ENCODE measurements at regions not wholly inside any gene's neighbourhood (a gene's known extent, or its start where the extent isn't known, plus 50 kb on each side); places are given as distances from the start of the nearest gene placed in this dataset.
"Not testable (repeated sequence)": the region's sequence is repeated elsewhere in the genome, so short reads cannot be mapped to it uniquely, and the experiment has no call there.

DNA sequence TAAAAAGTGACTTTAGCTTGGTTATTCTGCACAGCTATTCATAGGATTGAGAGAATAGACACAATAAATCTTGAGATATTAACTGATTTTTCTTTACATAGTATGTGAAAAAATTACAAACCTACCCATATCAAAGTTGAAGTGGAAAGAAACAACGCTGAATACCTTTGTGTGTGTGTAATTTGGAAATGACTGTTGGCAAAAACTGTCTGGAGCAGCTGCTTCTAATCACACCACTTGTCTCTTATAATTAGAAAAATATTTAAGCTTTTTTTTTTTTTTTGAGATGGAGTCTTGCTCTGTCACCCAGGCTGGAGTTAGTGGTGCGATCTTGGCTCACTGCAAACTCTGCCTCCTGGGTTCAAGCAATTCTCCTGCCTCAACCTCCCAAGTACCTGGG, 110.8 kb upstream of the POC5 start:
- no peaks in the 10 kb centered on the region for H3K36me3 ChIP-seq (ENCODE audit: control insufficient read depth, low read length)
- H3K27ac ChIP-seq (ENCODE audit: low read depth, low read length) = no peak overlapping the region
- H3K9me3 ChIP-seq (ENCODE audit: control insufficient read depth, insufficient read depth, low read length) = no peaks in the 10 kb centered on the region
- no peaks in the 10 kb centered on the region for H3K79me2 ChIP-seq (ENCODE audit: control insufficient read depth, low read length)
- no peaks in the 10 kb centered on the region for H3K9me2 ChIP-seq (replicated peaks; ENCODE audit: control insufficient read depth, low read length)
- H3K27me3 ChIP-seq (ENCODE audit: control insufficient read depth, low read length) = no peaks in the 10 kb centered on the region
- H3K4me2 ChIP-seq (ENCODE audit: low read length) = no peak overlapping the region
- H4K20me1 ChIP-seq (ENCODE audit: control insufficient read depth, insufficient read depth, low read depth, low read length) = no peaks in the 10 kb centered on the region
- H3K4me1 ChIP-seq (ENCODE audit: control insufficient read depth, low read length) = peaks cover 11% of the 10 kb centered on the region
- no peak overlapping the region for H3K4me3 ChIP-seq (ENCODE audit: low read length)
- TF ChIP-seq, protein P1, sequence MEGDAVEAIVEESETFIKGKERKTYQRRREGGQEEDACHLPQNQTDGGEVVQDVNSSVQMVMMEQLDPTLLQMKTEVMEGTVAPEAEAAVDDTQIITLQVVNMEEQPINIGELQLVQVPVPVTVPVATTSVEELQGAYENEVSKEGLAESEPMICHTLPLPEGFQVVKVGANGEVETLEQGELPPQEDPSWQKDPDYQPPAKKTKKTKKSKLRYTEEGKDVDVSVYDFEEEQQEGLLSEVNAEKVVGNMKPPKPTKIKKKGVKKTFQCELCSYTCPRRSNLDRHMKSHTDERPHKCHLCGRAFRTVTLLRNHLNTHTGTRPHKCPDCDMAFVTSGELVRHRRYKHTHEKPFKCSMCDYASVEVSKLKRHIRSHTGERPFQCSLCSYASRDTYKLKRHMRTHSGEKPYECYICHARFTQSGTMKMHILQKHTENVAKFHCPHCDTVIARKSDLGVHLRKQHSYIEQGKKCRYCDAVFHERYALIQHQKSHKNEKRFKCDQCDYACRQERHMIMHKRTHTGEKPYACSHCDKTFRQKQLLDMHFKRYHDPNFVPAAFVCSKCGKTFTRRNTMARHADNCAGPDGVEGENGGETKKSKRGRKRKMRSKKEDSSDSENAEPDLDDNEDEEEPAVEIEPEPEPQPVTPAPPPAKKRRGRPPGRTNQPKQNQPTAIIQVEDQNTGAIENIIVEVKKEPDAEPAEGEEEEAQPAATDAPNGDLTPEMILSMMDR (IDR thresholded peaks at IDR 0.05; ENCODE audit: low read depth, low read length, poor library complexity, severe bottlenecking) = no peak
- no peak for TF ChIP-seq EZH2phosphoT487 (IDR thresholded peaks at IDR 0.05; ENCODE audit: borderline replicate concordance, low read length)
- no peaks in the 10 kb centered on the region for H3F3A ChIP-seq (ENCODE audit: control insufficient read depth, insufficient read depth)

DNA sequence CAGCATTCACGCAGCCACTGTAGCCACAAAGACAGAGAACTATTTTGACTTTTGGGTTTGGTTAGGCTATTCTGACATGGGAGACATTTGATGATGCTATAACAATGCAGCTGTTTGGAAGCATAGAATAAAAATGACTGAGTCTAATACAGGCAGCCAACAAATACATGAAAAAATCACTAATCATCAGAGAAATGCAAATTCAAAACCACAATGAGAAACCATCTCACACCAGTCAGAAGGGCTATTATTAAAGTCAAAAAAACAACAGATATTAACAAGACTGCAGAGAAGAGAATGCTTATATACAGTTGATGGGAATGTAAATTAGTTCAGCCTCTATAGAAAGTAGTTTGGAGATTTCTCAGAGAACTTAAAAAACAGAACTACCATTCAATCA, 107.1 kb upstream of the POC5 start:
- Histone ChIP-seq H3K36me3 (ENCODE audit: control insufficient read depth, low read length) (no peaks in the 10 kb centered on the region), H3K27ac (ENCODE audit: low read depth, low read length) (no peak overlapping the region), H3K4me3 (ENCODE audit: low read length) (no peak overlapping the region), H4K20me1 (ENCODE audit: control insufficient read depth, insufficient read depth, low read depth, low read length) (no peaks in the 10 kb centered on the region), H3F3A (ENCODE audit: control insufficient read depth, insufficient read depth) (no peaks in the 10 kb centered on the region), H3K9me3 (ENCODE audit: control insufficient read depth, insufficient read depth, low read length) (no peaks in the 10 kb centered on the region), H3K4me2 (ENCODE audit: low read length) (0 out of 2 replicates have a peak overlapping the region, but pooled peaks have one; percentile 7), H3K9me2 (replicated peaks; ENCODE audit: control insufficient read depth, low read length) (no peaks in the 10 kb centered on the region), H3K27me3 (ENCODE audit: control insufficient read depth, low read length) (no peaks in the 10 kb centered on the region), H3K4me1 (ENCODE audit: control insufficient read depth, low read length) (peaks cover 11% of the 10 kb centered on the region), H3K79me2 (ENCODE audit: control insufficient read depth, low read length) (no peaks in the 10 kb centered on the region)
- no peak for TF ChIP-seq EZH2phosphoT487 (IDR thresholded peaks at IDR 0.05; ENCODE audit: borderline replicate concordance, low read length)

GRCh38 chr5:75823811-75824210, 106.6 kb upstream of the POC5 start:
- H3K9me2 ChIP-seq (replicated peaks; ENCODE audit: control insufficient read depth, low read length) = no peaks in the 10 kb centered on the region
- H3K4me3 ChIP-seq (ENCODE audit: low read length) = no peak overlapping the region
- peaks cover 11% of the 10 kb centered on the region for H3K4me1 ChIP-seq (ENCODE audit: control insufficient read depth, low read length)
- no peaks in the 10 kb centered on the region for H3F3A ChIP-seq (ENCODE audit: control insufficient read depth, insufficient read depth)
- no peaks in the 10 kb centered on the region for H3K27me3 ChIP-seq (ENCODE audit: control insufficient read depth, low read length)
- TF ChIP-seq, protein P1 (IDR thresholded peaks at IDR 0.05; ENCODE audit: low read depth, low read length, poor library complexity, severe bottlenecking) = no peak
- no peak for TF ChIP-seq EZH2phosphoT487 (IDR thresholded peaks at IDR 0.05; ENCODE audit: borderline replicate concordance, low read length)
- H3K27ac ChIP-seq (ENCODE audit: low read depth, low read length) = no peak overlapping the region
- H3K36me3 ChIP-seq (ENCODE audit: control insufficient read depth, low read length) = no peaks in the 10 kb centered on the region
- H3K9me3 ChIP-seq (ENCODE audit: control insufficient read depth, insufficient read depth, low read length) = no peaks in the 10 kb centered on the region
- 0 out of 2 replicates have a peak overlapping the region, but pooled peaks have one; percentile 7 for H3K4me2 ChIP-seq (ENCODE audit: low read length)
- H4K20me1 ChIP-seq (ENCODE audit: control insufficient read depth, insufficient read depth, low read depth, low read length) = no peaks in the 10 kb centered on the region
- H3K79me2 ChIP-seq (ENCODE audit: control insufficient read depth, low read length) = no peaks in the 10 kb centered on the region

DNA sequence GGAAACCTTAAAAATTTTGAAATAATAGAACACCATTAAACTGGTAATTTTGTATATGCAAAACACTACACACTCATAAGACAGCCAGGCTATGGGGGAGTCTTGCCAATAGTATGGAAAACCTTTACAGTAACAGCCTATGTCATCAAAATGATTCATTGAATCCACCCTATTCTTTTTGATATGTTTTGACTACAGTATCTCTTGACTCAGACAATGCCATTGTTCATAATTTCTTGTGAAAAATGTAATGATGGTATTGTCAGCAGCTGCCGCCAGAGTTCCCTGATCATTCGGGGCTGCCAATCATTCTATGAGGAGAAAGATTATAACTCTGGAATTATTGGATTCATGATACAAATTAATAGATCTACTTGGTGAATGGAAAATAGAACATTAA, 101.4 kb upstream of the POC5 start:
- Histone ChIP-seq H3K27ac (ENCODE audit: low read depth, low read length) (no peak overlapping the region), H4K20me1 (ENCODE audit: control insufficient read depth, insufficient read depth, low read depth, low read length) (no peaks in the 10 kb centered on the region), H3K36me3 (ENCODE audit: control insufficient read depth, low read length) (no peaks in the 10 kb centered on the region), H3F3A (ENCODE audit: control insufficient read depth, insufficient read depth) (no peaks in the 10 kb centered on the region), H3K4me2 (ENCODE audit: low read length) (no peak overlapping the region), H3K4me3 (ENCODE audit: low read length) (no peak overlapping the region), H3K27me3 (ENCODE audit: control insufficient read depth, low read length) (no peaks in the 10 kb centered on the region), H3K4me1 (ENCODE audit: control insufficient read depth, low read length) (peaks cover 2% of the 10 kb centered on the region; the same call in 1 of the 2 replicates), H3K9me3 (ENCODE audit: control insufficient read depth, insufficient read depth, low read length) (no peaks in the 10 kb centered on the region), H3K9me2 (replicated peaks; ENCODE audit: control insufficient read depth, low read length) (no peaks in the 10 kb centered on the region), H3K79me2 (ENCODE audit: control insufficient read depth, low read length) (no peaks in the 10 kb centered on the region)
- TF ChIP-seq, protein P1 (IDR thresholded peaks at IDR 0.05; ENCODE audit: low read depth, low read length, poor library complexity, severe bottlenecking) = no peak
- no peak for TF ChIP-seq EZH2phosphoT487 (IDR thresholded peaks at IDR 0.05; ENCODE audit: borderline replicate concordance, low read length)

GRCh38 chr5:75799695-75800094, 82.5 kb upstream of the POC5 start:
- H3K27ac ChIP-seq (ENCODE audit: low read depth, low read length); H3K4me2 ChIP-seq (ENCODE audit: low read length); H3K9me3 ChIP-seq (ENCODE audit: control insufficient read depth, insufficient read depth, low read length); H3F3A ChIP-seq (ENCODE audit: control insufficient read depth, insufficient read depth); H4K20me1 ChIP-seq (ENCODE audit: control insufficient read depth, insufficient read depth, low read depth, low read length); H3K4me1 ChIP-seq (ENCODE audit: control insufficient read depth, low read length); H3K79me2 ChIP-seq (ENCODE audit: control insufficient read depth, low read length); H3K36me3 ChIP-seq (ENCODE audit: control insufficient read depth, low read length); H3K27me3 ChIP-seq (ENCODE audit: control insufficient read depth, low read length); H3K9me2 ChIP-seq (replicated peaks; ENCODE audit: control insufficient read depth, low read length); H3K4me3 ChIP-seq (ENCODE audit: low read length): not testable (repeated sequence)

- H4K20me1 ChIP-seq (ENCODE audit: control insufficient read depth, insufficient read depth, low read depth, low read length); H3K27ac ChIP-seq (ENCODE audit: low read depth, low read length); H3F3A ChIP-seq (ENCODE audit: control insufficient read depth, insufficient read depth); H3K36me3 ChIP-seq (ENCODE audit: control insufficient read depth, low read length); H3K27me3 ChIP-seq (ENCODE audit: control insufficient read depth, low read length); H3K79me2 ChIP-seq (ENCODE audit: control insufficient read depth, low read length); H3K9me2 ChIP-seq (replicated peaks; ENCODE audit: control insufficient read depth, low read length); H3K9me3 ChIP-seq (ENCODE audit: control insufficient read depth, insufficient read depth, low read length); H3K4me2 ChIP-seq (ENCODE audit: low read length); H3K4me1 ChIP-seq (ENCODE audit: control insufficient read depth, low read length); H3K4me3 ChIP-seq (ENCODE audit: low read length): not testable (repeated sequence)
Observed at GRCh38 chr5:75769338-75769737, 52.1 kb upstream of the POC5 start.

Data from DOHH2 (cell line).